NT2/D1 (cell line): ENCODE measurements at regions not wholly inside any gene's neighbourhood (a gene's known extent, or its start where the extent isn't known, plus 50 kb on each side); places are given as distances from the start of the nearest gene placed in this dataset.

Source experiments
- SUZ12 ChIP-seq: IDR thresholded peaks from 2 replicates; pipeline ENCODE4 v1.6.1; 2011; ENCODE audit not compliant: insufficient read length, insufficient read depth; ENCODE audit errors: extremely low read depth
- YY1 ChIP-seq: IDR thresholded peaks from 2 replicates; pipeline ENCODE4 v1.6.1; 2011; ENCODE audit not compliant: insufficient read length, insufficient read depth
- ZNF274 ChIP-seq: IDR thresholded peaks from 2 replicates; pipeline ENCODE4 v1.6.1; 2011; ENCODE audit warnings: mild to moderate bottlenecking, low read depth, low read length

DNA sequence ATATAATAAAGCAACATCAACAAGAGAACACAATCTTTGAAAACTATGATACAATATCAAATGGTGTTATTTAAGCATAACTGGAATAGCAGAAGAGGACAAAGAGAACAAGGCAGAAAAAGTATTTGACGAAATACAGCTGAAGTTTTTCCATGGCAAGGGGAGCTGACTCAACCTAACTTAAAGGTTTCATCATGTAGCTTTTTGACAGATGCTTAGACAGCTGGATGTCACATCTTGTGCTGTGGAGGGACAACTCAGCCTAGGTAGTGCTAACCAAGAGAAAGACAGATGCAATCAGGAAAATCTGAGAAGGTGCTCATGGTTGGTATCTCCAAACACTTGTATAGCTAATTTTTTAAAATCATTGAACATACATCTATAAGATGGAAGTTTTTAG, 208.2 kb downstream of the TFEC start:
- no peak for TF ChIP-seq SUZ12
- TF ChIP-seq YY1: no peak
- no peak for TF ChIP-seq ZNF274
